Ureter (tissue), 1 donor: ENCODE measurements at regions not wholly inside any gene's neighbourhood (a gene's known extent, or its start where the extent isn't known, plus 50 kb on each side); places are given as distances from the start of the nearest gene placed in this dataset.

Experiments used
- DNase-seq: peaks from one replicate; pipeline ENCODE4 v3.0.0-alpha.2; 2020; ENCODE audit warnings: low spot score
- donor health status: DM: yes; HTN: yes; CAD: no.

DNA sequence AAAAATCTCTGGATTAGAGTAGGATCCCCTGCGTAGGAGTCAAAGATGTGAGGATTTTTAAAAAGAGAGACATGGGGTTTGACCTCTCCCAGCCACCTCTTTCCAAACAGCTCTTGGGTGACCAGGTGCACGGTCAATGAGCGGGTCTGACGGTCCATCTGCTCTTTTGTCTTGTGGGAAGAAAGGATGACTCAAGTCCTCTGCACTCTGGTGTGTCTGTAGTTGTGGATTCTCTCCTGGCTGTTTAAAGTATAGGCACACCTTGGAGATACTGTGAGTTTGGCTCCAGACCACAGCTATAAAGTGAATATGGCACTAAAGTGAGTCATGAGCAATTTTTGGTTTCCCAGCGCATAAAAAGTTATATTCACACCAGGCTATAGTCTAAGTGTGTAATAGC lies 209.8 kb downstream of the BMP7 start:
- no peak for DNase-seq

DNA sequence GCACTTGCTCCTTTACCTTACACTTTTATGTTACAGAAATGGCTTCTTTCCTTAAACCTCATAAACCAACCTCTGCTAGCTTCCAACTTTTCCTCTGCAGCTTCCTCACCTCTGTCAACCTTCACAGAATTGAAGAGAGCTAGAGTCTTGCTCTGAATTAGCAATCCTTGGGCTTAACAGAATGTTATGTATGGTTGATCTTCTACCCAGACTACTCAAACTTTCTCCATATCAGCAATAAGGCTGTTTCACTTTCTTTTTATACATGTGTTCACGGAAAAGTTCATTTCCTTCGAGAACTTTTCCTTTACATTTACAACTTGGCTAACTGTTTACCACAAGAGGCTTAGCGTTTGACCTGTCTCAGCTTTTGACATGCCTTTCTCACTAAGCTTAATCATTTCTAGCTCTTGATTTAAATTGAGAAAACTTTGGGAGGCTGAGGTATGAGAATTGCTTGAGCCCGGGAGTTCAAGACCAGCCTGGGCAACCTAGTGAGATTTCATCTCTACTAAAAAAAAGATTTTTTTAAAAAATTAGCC lies 207.3 kb downstream of the BMP7 start:
- no peak for DNase-seq

DNA sequence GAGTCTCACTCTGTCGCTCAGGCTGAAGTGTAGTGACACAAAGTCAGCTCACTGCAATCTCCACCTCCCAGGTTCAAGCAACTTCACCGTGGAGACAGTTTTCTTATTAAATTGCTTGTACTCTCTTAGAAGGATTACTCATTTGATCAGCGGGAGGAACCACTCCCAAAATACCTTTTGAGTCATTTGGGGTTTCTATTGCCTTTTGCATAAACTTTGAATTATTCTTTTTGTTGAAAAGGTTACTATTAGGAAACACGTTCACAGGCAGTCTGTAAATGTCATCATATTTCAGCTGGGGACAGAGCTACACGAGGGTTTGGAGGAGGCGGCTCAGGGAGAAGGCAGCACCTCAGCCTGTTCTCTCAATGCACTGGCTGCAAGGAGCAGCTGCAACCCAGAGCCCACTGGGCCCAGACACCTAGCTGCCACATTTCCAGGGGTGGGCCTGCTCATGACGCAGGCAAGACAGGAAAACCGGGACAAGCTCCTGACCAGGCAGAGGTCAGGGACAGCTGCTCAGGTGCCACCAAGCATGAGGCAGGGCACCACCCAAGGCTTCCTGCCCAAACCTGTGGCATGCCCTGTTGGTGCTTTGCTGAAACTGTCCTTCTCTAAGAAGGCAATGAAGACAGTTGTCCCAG lies 205.9 kb downstream of the BMP7 start:
- DNase-seq: no peak

DNA sequence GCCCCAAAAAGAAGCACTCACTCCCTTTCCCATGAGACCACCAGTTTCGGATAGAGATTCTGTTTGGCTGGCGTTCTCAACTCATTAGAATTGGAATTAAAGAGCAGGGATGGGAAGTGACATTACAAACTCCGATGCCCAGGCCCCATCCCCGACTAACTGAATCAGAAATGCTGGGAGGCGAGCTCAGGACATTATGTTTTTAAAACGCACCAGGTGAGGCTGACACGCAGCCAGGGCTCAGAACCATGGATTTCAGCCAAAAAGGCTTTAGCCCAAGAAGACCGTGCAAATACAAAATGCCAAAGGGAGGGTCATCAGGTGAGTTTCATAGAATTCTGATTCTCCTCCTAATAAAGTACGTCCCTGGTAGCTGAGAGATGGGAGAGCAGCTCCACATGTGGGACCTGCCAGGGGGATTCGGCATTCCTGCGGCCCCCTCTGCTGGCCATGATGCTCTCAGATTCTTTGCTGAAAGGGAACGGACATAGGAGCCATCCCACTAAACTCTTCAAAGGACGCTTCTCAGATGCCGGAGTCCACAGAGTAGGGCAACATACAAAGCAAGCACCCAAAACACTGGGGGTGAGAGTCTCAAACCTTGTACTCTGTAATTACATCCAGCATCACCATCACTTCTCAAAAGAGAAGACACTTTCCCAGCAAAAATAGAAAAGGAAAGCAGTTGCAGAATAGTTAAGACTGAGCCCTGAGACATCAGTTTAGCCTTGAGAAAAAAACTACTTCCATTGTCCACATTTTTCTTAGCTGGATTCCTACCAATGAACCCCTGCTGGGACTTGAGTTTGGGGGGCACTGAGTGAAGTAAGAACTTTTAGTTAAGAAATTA lies 205.2 kb downstream of the BMP7 start:
- DNase-seq: no peak

DNA sequence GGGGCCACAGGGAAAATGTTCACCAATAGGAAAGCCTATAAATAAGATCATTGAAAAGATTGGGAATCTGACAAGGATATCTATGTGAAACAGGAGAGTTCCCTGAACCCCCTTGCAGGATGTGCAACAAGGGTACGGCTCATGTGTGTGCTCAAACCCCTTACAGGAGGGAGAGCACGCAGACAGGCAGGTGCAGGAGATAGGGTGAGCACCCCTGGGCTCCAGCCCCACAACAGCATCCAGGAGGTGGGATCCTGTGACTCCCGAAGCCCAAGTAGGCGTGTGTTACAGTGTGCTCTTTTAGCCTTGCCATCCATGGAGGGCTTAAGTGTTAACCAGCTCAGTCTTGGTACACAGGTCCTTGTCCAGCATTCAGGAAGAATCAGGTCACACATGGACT lies 204.2 kb downstream of the BMP7 start:
- no peak for DNase-seq

DNA sequence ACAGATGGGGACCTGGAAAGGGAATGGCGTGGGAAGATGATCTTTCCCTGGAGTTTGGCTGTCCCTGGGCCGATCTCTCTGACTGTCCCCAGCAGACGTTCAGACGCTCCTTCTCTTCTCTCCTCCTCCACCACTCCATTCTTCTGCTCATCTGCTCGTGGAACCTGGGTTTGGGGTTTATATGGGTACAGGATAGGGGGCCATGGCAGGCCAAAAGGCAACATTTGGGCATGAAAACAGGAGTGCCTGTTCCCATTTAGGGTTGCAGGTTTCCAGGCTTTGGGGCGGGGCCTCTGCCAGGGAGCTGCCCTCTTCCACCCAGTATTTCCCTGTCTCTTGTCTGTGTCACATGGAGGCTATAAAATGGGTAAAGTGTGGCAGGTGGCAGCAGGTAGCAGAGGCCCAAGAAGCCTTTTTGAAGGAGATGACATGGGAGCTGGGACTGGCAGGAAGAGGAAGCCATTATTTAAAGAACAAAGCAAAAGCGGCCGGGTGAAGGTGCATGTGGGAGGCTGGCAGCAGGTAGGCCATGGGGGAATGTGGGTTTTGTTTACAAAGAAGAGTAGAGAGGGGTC lies 203.7 kb downstream of the BMP7 start:
- no peak for DNase-seq

DNA sequence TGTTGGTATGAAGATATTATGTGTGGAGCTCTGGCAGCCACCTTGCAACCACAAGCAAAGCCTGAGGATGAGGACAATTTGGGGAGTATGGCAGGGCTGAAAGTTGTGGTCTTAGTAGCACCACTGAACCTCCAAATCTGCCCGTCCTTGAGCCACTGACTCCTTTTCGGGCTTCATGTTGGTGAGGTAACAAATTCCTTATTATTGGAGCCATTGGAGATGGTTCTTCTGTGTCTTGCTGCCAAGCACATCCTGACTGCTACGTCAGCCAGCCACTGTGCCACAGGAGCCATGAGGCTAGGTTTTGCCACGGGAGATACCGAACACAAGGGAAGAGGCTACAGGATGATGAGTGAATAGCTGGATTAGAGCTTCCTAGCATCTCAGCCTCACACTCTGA lies 201.6 kb downstream of the BMP7 start:
- DNase-seq: no peak

DNA sequence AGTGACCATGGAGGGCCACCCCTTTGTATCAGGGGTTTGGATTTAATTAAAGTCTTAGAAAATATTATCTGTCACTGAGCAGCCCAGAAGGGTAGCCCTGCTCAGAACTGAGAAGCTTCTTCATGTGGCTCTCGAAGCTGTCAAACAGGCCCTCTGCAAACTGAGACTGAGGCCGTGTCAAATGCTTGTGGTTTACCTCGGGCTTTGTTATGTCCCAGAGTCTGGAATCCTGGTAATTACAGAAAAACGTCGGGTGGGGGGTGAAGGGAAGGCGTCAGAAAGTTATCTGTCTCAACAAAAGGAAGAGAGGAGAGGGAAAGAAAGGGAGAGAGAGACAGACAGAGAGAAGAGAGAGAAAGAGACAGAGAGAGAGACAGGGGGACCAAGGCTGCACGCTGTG lies 200.8 kb downstream of the BMP7 start:
- no peak for DNase-seq

DNA sequence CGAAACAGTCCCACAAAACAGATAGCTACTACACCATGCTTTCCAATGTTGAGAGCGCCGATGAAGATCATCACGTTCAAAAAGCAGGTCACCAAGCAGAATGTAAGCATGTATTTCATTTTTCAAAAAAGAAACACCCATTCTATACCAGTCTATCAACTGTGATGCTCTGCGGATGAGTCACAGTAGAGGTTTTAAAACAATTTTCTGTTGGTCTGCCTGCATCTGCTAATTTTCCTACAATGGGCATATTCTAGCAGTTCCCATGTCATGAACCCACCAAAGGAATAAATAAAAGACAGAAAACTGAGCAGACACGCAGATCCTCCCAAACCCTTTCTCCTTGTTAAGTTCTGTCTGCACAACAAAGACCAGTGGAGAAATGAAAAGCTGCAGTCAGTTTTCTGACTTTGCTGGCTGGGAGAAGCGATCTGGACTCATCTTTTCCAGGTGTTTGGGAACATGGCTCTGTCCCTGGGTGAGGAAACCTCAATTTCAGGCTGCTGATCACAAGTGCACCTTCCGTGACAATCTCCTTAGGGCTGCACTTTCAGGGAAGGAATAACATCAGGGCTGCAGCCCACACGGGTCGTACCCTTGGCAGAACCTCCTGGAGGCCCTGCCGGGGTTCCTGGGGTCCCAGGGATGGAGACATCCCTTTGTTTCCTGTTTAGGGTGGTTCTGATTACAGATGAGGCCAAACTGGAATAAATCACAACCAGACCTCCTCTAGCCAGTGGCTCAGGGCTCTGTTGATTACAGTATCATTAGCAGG lies 200.1 kb downstream of the BMP7 start:
- no peak for DNase-seq

DNA sequence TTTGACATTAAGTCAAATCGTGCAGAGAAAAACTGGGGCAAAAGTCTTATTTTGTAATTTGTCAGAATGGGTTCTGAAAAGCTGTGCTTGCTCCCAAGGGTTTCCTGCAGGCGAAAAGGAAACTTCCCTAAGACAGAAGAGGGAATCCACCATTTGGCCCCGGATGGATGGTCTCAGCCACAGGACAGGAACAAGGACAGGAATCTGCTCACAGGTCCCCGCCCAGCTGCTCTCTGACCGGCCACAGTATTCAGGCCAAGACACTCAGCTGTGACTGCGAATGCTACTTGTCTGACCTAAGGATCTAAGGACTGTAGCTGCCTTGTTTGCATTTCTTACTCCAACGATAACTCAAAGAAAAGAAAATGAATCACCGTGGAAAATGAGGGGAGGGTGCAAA lies 197.0 kb downstream of the BMP7 start:
- no peak for DNase-seq

DNA sequence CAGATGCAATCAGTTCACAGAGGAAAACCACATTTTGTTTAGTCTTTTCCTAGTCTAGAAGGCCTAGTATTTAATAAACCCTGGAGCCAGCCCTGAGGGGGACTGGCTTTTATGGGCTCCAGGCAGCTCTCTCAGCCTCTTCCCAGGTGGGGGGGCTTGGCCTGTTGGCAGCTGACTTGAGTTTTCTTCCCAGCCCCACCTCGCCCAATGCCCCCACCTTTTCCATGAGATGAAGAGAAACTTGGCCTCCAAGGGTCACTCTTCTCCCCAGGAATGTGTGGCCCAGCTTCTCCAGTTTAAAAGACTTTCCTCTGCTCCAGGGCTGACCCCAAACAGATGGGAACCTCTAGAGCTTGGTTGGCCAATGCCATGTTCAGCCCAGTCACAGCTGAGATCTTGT lies 196.1 kb downstream of the BMP7 start:
- no peak for DNase-seq

DNA sequence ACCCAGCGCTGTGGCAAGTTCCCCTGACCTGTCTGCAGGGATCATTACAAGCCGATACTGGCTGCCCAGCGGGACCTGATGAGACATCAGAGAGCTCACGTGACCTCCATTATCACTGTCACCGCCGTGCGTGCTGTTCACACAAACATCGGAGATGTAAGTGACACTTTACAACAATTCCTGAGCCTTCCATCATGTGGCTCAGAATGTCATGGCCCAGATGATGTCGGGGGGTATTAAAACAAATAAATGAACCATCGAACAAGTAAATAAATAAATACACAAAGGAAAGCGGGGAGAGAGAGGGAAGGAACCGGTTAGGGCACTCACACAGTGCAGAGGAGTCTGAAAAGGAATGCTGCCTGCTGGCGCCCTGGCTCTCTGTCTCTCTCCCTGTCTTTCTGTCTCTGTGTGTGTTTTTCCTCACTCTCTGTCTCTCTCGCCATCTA lies 195.1 kb downstream of the BMP7 start:
- DNase-seq: no peak

DNA sequence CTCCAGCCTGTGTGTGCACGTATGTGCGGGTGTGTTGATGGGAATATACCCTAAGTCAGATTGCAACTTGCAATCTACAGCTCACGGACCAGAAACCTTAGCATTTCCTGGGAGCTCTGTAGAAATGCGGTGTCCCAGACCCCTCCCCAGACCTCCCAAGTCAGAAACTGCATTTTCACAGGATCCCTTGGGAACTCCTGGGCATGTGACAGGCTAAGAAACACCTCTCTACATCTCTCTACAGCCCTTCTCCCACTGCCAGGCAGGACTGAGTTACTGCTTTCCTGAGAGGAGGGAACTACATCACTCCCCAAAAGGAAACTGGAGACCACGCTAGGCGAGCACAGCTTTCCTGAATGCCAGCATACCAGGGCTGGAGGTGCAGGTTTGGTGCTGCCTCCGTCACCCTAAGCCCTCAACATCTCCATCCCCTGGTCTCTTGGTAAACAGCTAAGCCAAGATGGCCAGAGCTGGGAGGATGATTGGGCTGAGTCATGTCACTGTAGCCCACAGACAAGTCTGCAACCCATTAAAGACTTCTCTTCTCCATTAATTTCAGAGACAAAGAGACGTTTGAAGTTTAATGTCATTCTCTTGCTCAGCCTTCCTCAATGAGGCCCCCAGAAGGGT lies 194.4 kb downstream of the BMP7 start:
- DNase-seq: no peak

DNA sequence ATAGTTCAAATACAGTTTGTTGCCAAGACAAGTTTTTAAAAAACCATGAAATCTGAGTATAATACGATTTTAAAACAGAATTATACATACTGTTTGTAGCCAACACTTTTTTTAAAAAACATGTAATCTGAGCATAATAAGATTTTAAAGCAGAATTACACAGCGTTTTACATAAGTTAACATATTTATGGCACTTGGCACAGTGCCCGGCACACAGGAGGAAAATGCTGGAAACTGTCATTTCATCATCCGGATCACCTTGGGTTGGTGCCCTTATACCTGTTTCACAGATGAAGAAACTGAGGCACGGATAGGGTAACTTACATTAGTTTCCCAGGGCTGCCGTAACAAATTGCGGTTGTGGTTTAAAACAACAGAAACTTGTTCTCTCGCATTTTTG lies 193.0 kb downstream of the BMP7 start:
- DNase-seq: no peak

DNA sequence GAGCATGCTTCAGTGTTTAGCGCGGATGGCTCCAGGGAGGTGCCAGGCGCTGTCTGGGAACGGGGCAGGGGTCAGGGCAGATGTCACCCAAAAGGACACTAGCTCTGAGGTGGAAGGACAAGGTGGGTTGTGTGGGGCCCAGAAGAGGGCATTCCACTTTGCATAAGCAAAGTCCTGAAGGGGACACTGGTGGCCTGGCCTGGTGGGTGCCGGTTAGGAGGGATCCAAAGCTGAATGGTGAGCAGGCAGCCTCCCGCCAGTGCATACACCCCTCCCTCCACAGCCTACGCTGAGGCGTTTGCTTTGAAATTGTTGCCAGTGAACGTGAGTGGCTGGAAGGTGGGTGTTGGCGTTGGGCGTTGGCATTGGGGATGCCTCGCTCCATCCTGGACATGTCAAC lies 192.1 kb downstream of the BMP7 start:
- DNase-seq: no peak

DNA sequence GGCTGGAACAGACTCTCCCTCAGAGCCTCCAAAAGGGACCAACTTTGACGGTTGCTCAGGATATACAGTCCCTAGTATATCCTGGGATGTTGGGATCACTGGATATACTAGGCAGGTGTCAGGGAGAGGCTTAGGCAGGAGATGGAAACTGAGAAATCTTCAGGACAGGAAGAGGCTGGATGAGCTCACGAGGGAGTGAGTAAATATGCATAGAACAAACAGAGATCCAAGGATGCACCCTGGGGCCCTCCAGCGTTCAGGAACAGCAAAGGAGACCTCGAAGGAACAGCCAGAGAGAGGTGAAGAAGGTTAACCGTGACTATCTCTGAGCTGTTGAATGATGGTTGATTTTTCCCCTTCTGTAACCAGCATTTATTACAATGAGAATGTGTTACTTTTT lies 191.3 kb downstream of the BMP7 start:
- no peak for DNase-seq

DNA sequence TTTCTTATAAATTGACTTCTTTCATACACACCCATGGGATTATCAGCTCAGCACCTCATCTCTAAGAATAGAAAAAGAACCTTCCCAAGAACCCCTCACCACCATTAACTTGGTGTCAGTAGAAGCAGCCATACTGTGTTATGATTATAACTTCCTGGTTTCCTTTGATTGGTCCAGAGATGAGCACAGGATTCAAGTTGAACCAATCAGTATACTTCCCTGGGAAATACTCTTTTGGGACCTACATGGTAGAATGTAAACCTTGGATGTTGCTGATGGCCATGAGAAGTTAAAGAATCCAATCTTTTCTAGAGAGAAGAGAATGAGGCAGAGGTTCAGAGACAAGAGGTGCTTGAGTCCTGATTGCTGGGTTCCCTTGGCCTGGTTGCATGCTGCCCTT lies 190.8 kb downstream of the BMP7 start:
- no peak for DNase-seq

DNA sequence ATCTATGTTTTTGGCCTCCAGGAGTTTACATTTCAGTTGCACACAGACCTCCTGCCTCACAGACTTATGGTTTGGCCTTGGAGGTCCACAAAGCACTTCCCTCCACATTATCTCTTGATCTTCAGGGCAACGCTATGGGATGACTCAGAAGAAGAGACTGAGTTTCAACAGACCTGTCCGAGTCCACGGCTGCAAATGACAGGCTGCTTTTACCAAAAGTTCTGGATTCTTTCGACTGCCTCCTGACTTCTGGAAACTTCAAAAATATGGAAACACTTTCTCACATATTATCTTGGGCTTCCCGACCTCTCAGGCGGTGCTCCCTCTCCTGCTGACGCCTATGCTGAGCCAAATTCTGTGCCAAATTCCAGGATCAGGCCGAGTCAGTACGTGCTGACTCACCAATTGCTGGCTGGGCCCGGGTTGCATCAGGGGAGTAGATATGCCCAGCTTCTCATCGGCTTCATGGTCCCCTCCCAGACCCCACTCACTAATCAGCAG lies 190.2 kb downstream of the BMP7 start:
- no peak for DNase-seq

DNA sequence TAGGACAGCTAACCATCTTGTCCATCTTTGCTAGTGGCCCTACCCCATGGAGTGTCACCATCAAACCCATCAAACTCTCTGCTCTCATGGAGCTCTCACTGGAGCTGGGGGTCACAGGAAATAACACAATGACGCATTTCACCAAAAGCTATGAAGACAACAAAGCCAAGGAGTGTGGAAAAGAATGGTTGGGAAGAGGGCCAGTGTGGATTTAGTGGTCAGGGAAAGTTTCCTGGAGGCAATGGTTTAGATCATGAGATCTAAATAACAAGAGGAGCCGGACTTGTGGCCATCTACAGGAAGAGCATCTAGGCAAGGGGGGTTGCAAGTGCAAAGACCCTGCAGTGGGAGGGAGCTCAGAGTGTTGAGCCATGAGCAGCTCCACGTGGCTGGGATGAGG lies 189.5 kb downstream of the BMP7 start:
- DNase-seq: no peak

DNA sequence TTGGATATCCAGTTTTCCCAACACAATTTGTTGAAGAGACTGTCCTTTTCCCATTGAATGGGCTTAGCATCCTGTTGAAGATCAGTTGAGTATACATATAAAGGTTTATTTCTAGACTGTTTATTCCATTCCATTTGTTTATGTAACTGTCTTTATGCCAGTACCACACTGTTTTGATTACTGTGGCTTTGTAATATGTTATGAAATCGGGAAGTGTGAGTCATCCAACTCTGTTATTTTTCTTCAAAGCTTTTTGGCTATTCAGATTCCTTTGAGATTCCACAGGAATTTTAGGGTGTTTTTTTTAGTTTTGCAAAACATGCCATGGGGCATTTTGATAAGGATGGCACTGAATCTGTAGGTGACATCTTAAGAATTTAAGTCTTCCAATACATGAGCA lies 188.3 kb downstream of the BMP7 start:
- no peak for DNase-seq
